HG02981 (cell line): ENCODE measurements at regions not wholly inside any gene's neighbourhood (a gene's known extent, or its start where the extent isn't known, plus 50 kb on each side); places are given as distances from the start of the nearest gene placed in this dataset.

Experiments used
- ATAC-seq: cut with Tn5 transposase; IDR thresholded peaks from one replicate; pipeline ENCODE4 v1.9.1; 2021; ENCODE audit warnings: mild to moderate bottlenecking, moderate library complexity; ENCODE audit not compliant: unreplicated experiment

DNA sequence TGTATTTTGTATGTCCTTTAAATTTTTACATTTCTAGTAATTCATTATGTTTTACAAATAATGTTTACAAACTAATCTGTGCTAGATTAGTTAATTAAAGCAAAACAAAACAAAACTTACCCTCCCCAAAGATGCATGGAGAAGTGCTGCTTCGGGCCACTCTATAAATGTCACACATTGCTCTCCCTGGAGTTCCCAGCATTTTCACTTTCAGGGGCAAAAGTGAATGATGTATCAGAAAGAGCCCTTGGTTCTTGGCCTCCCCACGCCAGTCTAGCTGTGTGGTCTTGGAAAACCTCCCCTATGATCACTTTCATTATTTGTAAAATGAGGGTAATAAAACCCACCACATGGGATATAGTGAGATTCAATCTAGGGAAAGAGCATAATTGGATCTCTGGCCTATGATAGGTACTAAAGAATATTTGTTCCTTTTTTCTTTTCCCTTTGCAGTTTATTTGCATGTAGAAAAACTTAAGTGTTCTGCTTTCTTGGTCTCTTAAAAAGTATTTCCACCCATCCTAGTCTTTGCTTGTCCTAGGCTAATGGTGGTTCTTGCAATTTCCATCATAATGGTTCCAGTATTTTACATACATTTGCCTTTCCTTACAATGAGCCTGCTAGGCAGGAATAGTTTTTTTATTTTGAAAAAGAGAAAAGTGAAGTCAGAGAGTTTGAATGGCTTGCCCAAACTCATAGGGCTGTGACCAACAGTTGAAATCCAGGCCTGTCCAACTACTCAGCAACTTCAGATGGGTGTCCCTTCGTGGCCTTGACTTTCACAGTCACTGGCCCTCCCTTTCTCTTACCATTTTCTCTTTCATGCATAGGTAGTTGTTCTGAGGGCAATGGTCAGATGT lies 184.5 kb upstream of the KLF4 start:
- no peak for ATAC-seq

DNA sequence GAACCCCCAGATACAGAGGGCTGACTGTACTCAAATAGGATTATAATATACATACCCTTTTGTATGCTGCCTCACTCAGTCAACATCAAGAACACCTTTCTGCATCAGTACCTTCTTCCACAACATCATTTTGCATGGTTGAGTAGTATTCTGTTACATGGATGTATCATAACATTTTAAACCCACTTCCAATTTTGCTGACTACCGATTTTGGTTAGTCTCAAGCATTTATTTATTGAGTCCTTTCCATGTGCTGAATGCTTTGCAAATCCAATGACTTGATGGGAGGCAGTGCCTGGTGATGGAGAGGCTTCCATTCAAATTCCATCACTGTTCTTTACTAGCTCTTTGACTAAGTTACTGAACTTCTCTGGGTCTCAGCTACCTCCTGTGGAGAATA lies 182.0 kb upstream of the KLF4 start:
- no peak for ATAC-seq

DNA sequence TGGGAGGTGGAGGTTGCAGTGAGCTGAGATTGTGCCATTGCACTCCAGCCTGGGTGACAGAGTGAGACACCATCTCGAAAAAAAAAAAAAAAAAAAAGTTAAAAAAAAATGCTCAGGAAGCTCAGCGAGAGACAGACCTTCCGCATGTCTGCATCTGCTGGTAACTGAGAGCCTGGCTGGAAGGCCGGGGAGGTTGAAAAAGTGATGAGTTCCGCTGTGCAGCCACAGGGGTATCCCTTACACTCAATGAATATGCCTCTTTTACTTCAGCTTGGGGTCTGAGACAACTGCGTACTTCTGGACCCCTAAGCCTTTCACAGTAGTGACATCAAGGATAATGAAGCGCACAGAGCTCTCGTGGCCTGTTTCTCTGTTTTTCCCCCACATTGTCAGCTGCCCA lies 179.9 kb upstream of the KLF4 start:
- no peak for ATAC-seq

DNA sequence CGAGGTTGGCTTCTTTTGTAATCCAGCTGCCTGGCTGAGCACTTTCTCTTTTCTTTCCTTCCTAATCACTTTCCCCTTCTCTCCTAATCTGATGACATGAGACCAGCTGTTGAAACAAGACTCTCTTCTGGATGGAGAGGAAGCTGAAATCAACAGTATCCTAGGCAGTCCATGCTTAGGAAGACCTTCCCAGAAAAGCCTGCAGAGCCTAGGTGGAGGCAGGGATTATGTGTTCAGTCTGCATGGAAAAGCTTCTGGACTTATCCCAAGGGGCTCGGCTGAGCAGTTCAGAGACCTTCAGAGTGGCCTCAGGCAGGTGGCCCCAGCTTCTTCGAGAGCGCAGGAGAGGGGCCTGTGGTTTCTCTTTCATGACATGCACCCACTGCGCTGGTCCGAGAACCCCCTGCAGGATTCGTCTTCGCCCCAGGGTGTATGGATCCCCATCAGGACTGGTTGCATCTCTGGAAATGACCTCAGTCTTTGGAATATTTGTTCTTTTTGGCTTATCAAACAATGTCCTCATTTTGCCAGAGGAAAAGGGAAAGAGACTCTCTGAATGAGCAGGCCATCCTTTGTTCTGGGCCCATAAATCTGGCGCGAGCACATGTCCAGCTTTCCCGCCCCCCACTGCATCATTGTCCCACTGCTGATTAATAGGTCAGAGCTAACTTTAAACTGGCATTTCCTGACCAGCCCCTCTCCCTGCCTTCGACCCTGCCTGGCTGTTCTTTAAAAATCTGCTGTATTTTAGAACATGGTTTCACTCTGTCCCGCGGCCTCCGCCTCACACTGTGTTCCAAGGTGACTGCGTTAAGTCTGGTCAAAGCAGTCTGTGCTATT lies 177.9 kb upstream of the KLF4 start:
- no peak for ATAC-seq

DNA sequence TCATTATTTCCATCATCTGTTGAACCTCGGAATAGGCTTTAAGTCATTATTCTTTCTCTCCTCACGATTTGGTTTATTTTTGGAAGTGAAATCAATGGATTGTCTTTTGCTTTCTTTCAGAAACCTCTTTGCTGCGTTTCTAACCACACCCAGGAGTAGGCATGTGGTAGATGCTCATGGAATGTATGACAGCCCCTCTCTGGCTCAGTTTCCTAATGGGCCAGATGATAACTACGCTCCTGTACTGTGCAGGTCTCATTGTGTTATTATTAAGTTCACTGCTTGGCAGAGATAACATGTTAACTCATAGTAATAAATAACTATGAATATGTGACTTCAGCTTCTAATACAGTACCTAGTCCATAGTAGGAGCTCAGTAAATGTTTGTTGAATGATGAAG lies 175.5 kb upstream of the KLF4 start:
- ATAC-seq = no peak

DNA sequence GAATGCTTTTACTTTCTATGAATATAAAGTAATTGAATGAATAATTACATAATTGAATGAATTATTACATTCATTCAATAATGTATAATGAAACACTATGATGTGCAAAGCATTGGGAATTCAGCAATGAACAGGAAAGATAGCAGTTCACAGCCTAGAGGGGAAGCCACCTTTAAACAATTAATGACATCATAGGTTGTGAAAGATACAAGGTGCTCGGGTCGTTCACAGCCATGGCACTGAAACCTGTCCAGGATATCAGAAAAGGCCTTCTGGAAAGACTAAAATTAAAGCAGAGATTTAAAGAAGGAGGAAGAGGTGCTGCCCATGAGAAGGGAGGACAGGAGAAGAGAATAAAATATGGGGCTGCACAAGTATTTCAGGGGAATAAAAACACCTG lies 171.4 kb upstream of the KLF4 start:
- ATAC-seq = no peak

DNA sequence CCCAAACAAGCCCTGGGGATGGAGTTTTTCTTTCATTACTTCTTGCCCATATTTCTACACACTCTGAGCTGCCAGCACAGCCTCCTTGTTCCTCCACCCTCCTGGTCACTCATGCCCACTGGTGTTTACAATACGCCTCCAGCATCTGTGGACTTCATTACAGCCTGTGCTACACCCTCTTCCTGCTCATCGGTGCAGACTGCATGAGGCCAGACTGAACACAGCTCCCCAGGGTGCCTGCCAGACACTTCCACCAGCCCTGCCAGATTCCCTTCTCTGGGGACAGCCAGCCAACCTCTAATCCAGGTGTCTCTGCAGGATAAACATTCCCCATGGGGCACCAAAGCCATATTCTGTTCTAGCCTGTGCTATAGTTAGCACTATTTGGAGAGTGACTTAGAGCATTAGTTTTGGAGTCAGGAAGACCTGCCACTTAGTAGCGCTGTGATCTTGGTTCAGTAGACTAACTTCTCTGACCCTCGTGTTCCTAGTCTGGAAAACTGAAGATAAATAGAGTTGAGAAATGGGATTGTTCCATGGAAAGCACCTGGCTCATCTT lies 163.8 kb upstream of the KLF4 start:
- ATAC-seq = no peak

GRCh38 chr9:107650995-107651394 lies 161.4 kb upstream of the KLF4 start:
- no peak for ATAC-seq

DNA sequence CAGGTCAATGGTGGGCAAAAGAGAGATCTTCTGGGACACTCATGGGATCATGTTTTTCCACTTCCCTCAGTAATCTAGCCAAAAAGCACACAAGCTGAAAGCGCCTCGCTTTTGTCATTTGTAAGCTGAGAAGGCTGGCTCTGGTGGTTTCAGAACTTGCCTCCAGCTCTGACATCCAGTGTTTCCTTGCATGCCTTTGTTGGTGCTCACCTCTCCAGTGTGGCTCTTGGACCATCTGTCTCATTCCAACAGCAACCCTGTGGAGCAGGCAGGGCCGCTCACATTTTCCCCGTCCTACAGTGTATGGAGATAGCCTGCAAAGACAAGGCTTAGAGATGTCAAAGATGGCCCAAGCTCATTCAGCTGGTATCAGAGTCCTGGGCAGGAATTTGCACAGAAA lies 160.8 kb upstream of the KLF4 start:
- ATAC-seq = no peak

DNA sequence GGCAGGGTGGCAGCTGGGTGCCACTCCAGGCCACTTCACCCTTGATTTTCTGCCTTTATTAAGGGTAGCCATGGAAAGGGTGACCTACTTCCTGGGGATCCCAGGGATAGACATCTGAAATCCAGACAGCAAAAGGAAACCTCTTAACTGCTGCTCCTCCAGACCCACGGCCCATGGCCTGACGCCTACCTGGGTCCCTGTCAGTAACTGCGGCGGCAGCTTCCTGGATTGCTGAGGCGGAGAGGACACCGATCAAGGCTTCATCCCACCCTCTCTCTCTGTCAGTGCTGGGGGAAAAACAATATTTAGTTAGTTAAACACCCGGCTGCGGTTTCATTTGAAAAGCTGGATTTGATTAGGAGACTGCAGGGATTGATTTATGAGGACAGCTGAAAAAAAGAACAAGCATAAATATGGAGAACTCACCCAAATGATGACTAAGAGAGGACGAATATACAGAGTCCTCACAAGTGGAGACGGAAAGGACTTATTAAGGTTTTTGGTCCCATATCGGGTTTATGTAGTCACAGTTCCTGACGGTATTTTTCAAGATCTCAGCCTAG lies 158.7 kb upstream of the KLF4 start:
- no peak for ATAC-seq

- ATAC-seq = no peak
Measured at GRCh38 chr9:107647611-107648010, 158.0 kb upstream of the KLF4 start.

DNA sequence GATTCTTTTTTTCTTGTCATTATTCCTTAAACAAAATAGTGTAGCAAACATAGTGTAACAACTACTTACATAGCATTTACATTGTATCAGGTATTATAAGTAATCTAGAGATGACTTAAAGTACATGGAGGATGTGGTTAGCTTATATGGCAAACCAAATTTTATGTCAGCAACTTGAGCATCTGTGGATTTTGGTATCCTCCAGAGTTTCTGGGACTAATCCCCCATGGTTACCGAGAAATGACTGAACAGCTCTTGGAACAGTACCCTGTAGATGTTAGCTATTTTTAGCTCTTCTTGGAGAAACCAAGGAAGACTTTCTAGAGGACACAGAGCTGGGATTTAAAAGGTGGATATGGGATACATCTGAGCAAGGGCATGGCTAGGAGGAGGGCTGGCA lies 157.6 kb upstream of the KLF4 start:
- no peak for ATAC-seq

- no peak for ATAC-seq
Measured at GRCh38 chr9:107645464-107645833, 155.9 kb upstream of the KLF4 start.

DNA sequence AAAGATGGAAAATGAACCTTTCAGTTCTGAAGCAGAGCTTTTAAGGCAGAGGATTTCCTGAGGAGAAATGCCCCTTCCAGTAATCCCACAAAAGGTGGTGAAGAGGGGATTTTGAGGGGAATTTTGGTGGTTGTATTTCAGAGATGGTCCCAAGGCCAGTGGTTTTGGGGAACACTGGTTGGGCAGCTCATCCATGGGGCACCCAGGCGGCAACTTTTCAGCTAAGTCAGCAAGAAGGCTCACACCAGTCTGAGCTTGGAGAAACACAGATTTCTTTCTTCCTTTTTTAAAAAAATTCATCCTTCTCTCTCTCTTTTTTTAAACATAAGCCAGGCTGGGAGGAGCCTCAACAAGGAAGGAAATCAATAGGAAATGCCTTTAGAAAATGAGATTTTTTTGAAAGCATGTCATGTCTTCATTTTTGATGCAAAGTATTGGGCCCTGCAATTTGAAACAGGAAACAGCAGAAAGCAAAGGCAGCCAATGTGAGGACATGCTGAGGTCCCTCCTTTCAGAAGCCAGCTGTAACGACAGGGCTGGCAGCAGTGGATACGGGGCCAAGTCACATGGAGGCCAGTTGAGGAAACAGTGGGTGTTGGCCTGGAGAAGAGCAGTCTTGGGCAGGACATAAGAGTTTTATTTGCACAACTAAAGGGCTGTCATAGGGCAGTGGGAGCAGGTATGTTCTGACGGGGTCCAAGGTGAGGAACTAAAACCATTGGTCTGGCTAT lies 155.3 kb upstream of the KLF4 start:
- no peak for ATAC-seq

- no peak for ATAC-seq
Measured at GRCh38 chr9:107639426-107639825, 149.9 kb upstream of the KLF4 start.

DNA sequence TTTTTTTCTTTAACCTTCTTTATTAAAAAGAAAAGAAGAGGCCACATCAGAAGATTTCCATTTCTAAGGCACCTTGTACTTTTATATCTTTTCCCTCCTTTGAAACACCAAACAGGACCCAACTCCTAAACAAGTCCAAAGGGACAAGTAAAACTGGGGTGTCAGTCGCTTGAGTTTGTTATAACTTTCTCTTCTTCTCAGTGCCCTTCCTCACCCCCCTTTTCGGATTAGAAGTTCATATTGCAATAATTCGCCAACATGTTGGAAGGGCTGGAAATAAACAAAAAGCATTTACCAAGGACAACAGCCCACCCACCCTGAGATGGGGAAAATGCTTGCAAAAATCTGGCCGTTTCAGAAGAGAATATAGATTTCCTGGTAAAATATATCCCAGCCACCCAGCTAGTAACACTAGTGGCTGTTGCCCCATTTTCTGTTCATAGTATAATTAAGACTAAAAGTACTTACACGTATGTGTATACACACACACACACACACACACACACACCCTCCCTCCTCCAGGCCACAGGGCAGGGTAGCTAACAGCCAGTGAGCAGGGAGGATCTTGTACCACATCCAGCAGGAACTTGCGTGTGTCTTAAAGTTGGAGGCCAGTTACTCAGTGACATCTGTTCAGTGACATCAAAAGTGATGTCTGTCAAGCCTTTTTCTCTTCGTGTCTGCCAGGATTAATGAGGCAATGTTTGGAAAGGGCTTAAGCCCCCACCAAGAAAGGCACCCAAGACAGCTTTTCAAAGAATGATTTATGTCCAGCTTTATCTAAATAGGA lies 149.1 kb upstream of the KLF4 start:
- no peak for ATAC-seq

GRCh38 chr9:107637421-107638420 lies 148.2 kb upstream of the KLF4 start:
- ATAC-seq = no peak

- no peak for ATAC-seq
Measured at GRCh38 chr9:107636571-107637381, 147.2 kb upstream of the KLF4 start.
